Neural crest cell (in vitro differentiated cells): ENCODE measurements at regions not wholly inside any gene's neighbourhood (a gene's known extent, or its start where the extent isn't known, plus 50 kb on each side); places are given as distances from the start of the nearest gene placed in this dataset.
A peak's percentile ranks its signal among the peaks of the same experiment; 100 is the strongest.
"Not testable (repeated sequence)": the region's sequence is repeated elsewhere in the genome, so short reads cannot be mapped to it uniquely, and the experiment has no call there.

Experiments
- DNase-seq: peaks from one replicate; pipeline ENCODE4 v3.0.0; 2021; ENCODE audit warnings: low read depth, mixed read lengths, low spot score
- H3K27ac Mint-ChIP-seq: one replicate; pipeline ENCODE4 v1.8.0; 2021; ENCODE audit warnings: mild to moderate bottlenecking, mixed read lengths; ENCODE audit not compliant: unreplicated experiment
- H3K27me3 Mint-ChIP-seq: 2 replicates; pipeline ENCODE4 v1.8.0; 2021; ENCODE audit warnings: low read depth, mild to moderate bottlenecking, mixed read lengths
- H3K36me3 Mint-ChIP-seq: 2 replicates; pipeline ENCODE4 v1.8.0; 2021; ENCODE audit warnings: low read depth, mild to moderate bottlenecking, mixed read lengths
- H3K4me1 Mint-ChIP-seq: 2 replicates; pipeline ENCODE4 v1.8.0; 2021; ENCODE audit warnings: mixed read lengths
- H3K4me3 Mint-ChIP-seq: one replicate; pipeline ENCODE4 v1.8.0; 2021; ENCODE audit warnings: mild to moderate bottlenecking, mixed read lengths
- H3K9me3 Mint-ChIP-seq: 2 replicates; pipeline ENCODE4 v1.8.0; 2021; ENCODE audit warnings: mixed read lengths
- TF ChIP-seq, protein P1 (sequence below): fragments of 200-600 bp; sonication (generic); conservative IDR thresholded peaks from 2 replicates; pipeline ENCODE4 v1.5.0; 2021; ENCODE audit warnings: antibody characterized with exemption, mild to moderate bottlenecking

DNA sequence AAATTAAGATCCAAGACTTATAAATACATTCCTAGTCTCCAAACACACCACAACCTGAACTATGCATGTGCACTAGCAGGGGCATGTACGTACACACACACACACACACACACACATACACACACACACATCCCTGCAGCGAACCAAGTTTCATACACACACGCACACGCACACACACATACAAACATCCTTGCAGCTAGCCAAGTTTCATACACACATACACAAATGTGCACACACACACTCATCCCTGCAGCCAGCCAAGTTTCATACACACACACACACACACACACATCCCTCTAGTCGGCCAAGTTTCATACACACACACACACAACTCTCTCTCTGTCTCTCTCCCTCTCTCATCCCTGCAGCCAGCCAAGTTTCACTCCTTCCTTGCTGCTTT, 82.7 kb upstream of the WIPF3 start:
- Mint-ChIP-seq H3K4me1 (peaks cover 5% of the 10 kb centered on the region), H3K36me3 (no peaks in the 10 kb centered on the region), H3K27ac (no peak overlapping the region), H3K4me3 (no peak overlapping the region), H3K9me3 (peaks cover 2% of the 10 kb centered on the region), H3K27me3 (no peaks in the 10 kb centered on the region)
- TF ChIP-seq, protein P1, sequence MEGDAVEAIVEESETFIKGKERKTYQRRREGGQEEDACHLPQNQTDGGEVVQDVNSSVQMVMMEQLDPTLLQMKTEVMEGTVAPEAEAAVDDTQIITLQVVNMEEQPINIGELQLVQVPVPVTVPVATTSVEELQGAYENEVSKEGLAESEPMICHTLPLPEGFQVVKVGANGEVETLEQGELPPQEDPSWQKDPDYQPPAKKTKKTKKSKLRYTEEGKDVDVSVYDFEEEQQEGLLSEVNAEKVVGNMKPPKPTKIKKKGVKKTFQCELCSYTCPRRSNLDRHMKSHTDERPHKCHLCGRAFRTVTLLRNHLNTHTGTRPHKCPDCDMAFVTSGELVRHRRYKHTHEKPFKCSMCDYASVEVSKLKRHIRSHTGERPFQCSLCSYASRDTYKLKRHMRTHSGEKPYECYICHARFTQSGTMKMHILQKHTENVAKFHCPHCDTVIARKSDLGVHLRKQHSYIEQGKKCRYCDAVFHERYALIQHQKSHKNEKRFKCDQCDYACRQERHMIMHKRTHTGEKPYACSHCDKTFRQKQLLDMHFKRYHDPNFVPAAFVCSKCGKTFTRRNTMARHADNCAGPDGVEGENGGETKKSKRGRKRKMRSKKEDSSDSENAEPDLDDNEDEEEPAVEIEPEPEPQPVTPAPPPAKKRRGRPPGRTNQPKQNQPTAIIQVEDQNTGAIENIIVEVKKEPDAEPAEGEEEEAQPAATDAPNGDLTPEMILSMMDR, result no peak
- no peak for DNase-seq

DNA sequence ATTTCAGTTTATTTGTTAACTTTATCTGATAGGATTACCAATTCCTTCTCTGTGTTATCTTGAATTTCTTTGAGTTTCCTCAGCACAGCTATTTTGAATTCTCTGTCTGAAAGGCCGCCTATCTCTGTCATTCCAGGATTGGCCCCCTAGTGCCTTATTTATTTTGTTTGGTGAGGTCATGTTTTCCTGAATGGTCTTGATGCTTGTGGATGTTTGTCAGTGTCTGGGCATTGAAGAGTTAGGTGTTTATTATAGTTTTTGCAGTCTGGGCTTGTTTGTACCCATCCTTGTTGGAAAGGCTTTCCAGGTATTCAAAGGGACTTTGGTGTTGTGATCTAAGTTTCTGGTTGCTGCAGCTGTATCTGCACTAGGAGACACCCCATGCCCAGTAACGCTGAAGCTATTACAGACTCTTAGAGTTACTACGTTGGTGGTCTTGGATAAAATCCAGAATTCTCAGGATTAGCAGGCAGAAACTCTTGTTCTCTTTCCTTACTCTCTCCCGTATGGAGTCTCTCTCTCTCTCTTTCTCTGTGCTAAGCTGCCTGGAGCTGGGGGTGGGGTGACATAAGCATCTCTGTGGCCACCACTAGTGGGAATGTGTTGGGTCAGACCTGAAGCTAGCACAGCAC, 76.7 kb upstream of the WIPF3 start:
- DNase-seq, H3K36me3 Mint-ChIP-seq, H3K27ac Mint-ChIP-seq, H3K27me3 Mint-ChIP-seq, H3K4me1 Mint-ChIP-seq, H3K4me3 Mint-ChIP-seq, H3K9me3 Mint-ChIP-seq: not testable (repeated sequence)

DNA sequence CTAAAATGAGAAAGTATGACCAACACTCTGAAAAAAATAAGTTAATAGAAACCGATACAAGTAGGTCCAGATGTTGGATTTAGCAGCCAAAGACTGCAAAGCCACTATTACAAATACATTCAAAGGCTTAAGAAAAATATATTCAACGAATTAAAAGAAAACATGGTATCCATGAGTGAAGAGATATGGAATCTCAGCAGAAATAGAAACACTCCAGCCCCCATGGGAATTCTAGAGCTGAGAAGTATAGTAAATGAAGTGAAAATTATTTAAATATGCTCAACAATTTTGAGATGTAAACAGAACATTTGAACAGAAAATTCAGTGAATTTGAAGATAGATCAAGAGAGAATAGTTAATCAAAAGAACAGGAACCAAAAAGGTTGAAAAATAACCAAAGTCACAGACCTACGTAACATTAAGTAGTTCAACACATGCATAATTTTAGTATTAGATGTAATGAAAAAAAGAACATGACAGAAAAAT, 72.0 kb upstream of the WIPF3 start:
- H3K36me3 Mint-ChIP-seq, result no peaks in the 10 kb centered on the region
- no peak overlapping the region for H3K27ac Mint-ChIP-seq
- H3K27me3 Mint-ChIP-seq, result no peaks in the 10 kb centered on the region
- DNase-seq, result no peak
- TF ChIP-seq, protein P1, result no peak
- H3K4me3 Mint-ChIP-seq, result no peak overlapping the region
- H3K9me3 Mint-ChIP-seq, result no peaks in the 10 kb centered on the region
- H3K4me1 Mint-ChIP-seq, result no peaks in the 10 kb centered on the region

DNA sequence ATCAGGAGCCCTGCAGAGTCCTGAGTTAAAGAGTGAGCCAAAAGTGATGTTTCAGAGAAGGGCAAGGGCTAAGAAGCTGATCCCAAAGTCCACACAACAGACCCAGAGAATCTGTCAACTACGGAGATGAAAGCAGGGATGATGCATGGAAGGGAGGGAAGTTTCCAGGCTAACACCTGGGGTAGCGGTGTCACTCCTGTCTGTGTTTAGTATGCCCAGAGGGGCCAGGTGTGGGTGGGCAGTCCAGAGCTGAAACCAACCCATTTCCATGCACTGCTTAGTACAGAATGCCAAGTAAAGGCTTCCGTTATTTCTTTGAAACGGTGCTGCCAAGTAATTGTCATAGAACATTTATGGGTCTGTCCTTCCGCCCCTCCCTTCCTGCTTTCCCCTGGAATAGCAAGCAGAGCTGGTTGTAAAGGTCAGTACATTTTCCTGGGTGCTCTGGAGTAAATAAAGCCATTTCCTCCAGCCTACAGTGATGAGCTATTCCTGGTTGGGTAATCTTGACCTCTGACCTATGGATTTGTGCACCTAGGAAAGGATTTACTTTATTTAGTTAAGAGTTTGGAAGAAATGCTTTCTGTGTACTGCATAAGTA, 58.6 kb upstream of the WIPF3 start:
- H3K27me3 Mint-ChIP-seq, H3K4me1 Mint-ChIP-seq, H3K9me3 Mint-ChIP-seq, H3K4me3 Mint-ChIP-seq, H3K27ac Mint-ChIP-seq, DNase-seq, H3K36me3 Mint-ChIP-seq: not testable (repeated sequence)

DNA sequence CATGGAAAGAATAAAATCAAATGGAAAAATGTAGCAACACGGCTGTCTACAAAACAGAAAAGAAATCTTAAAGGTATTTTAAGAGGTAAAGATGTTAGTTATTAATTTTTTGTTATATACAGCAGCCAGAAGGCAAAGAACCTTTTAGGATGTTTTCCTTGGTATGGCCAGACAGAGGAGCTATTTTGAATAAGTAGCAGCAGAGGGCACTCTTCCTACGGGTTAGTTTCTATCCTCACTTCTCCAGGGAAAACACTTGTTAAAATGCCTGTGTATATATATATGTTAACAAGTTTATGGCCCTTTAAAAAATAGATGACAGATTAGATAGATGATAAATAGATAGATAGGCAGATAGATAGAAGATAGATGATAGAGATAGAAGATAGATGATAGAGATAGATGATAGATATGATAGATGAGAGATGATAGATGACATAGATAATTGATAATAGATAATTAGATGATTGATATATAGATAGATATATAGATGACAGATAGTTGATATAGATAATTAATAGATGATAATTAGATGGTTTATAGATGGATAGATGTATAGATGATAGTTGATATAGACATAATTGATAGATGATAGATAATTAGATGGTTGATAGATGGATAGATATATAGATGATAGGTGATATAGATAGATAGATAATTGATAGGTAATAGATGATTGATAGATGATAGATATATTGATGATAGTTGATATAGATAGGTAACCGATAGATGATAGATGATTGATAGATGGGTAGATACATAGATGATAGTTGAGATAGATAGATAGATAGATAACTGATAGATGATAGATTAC, 57.8 kb upstream of the WIPF3 start:
- no peak for DNase-seq
- Mint-ChIP-seq H3K27ac (no peak overlapping the region), H3K9me3 (no peaks in the 10 kb centered on the region), H3K36me3 (no peaks in the 10 kb centered on the region), H3K4me1 (no peaks in the 10 kb centered on the region), H3K4me3 (no peak overlapping the region), H3K27me3 (peaks cover 9% of the 10 kb centered on the region)
- TF ChIP-seq, protein P1, result peak; percentile 75

DNA sequence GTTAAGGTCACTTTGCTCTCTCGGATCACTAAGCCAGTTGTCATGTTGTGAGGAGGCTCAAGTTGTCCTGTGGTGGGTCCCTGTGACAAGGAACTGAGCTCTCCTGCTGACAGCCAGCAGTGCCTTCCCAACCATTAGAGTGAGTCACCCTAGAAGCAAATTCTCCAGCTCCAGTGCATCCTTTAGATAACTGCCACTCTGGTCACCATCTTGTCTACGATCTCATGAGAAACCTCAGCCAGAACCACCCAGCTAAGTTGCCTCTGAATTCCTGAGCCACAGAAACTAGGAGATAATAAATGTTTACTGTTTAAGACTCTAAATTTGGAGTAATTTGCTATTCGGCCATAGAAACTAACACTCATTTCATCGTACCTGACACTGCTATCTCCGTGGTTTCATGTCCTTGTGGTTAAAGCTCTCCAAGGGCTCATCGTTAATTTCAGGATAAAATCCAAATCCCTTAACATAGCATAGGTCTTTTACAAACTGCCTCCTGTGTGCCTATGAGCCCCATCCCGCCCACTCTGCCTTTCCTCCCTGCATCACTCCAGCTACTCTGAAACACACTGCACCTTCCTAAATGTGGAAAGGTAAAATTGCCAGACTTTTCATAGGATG, 56.5 kb upstream of the WIPF3 start:
- TF ChIP-seq, protein P1, result no peak
- Mint-ChIP-seq H3K4me1 (no peaks in the 10 kb centered on the region), H3K27ac (peak overlapping the region; percentile 25), H3K9me3 (no peaks in the 10 kb centered on the region), H3K36me3 (no peaks in the 10 kb centered on the region), H3K27me3 (peaks cover 10% of the 10 kb centered on the region), H3K4me3 (no peak overlapping the region)
- no peak for DNase-seq

DNA sequence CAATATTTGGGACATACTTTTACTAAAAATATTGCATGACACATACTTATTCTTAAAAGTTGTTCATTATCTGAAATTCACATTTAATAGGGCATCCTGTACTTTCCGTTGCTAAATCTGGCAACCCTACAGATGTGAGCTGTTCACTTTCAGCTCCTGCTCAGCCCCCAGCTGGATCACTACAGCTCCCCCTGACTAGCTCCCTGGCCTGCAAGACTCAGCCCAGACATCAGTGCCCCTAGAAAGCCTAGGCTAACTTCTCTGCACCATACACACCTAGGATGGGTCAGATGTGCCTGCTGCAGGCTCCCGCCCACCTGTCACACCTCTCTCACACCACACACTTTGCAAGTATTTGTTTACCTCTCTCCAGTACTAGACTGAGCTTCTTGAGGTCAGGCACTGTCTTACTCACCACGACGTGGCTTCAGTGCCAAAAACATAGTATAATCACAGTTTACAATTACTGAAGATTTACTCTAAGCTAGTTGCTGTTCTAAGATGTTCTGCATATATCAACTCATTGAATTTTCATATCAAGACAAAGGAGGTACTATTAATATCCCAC, 55.9 kb upstream of the WIPF3 start:
- not testable (repeated sequence) for H3K4me3 Mint-ChIP-seq, H3K9me3 Mint-ChIP-seq, H3K36me3 Mint-ChIP-seq, H3K27ac Mint-ChIP-seq, H3K4me1 Mint-ChIP-seq, DNase-seq
- H3K27me3 Mint-ChIP-seq, result peaks cover 14% of the 10 kb centered on the region

DNA sequence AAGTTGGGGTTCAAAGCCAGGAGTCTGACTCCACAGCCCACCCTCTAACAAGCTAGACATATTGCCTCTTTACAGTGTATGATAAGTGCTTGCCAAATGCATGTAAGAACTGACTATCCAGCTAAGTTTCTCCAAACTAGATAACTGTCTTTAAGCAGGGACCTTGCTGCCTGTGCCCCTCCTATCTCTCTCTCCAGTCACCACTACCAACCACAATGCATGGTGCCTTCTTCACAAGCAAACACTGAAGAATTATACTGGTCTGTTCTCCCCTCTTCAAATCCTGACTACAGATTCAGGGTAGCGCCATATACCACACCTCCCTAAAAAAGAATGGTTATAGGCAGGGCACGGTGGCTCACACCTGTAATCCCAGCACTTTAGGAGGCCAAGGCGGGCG, 55.3 kb upstream of the WIPF3 start:
- H3K27ac Mint-ChIP-seq, H3K36me3 Mint-ChIP-seq, H3K4me1 Mint-ChIP-seq, DNase-seq, H3K4me3 Mint-ChIP-seq, H3K9me3 Mint-ChIP-seq: not testable (repeated sequence)
- peaks cover 10% of the 10 kb centered on the region for H3K27me3 Mint-ChIP-seq
